AG04449 (cell line): ENCODE measurements at regions not wholly inside any gene's neighbourhood (a gene's known extent, or its start where the extent isn't known, plus 50 kb on each side); places are given as distances from the start of the nearest gene placed in this dataset.

Source experiments
- CTCF ChIA-PET: fragments of 350-600 bp; formaldehyde crosslinking; extraction: SDS; loops from one replicate; lab custom pipeline; 2021; ENCODE audit warnings: antibody characterized with exemption; lab: Yijun Ruan, JAX
- POLR2A ChIA-PET: fragments of 400-600, 350-600 bp; formaldehyde crosslinking; extraction: SDS; loops from one replicate; lab custom pipeline; 2020; ENCODE audit warnings: antibody characterized with exemption, inconsistent platforms; lab: Yijun Ruan, JAX
- DNase-seq: peaks from one replicate; pipeline ENCODE4 v3.0.0-alpha.2; 2010; ENCODE audit warnings: low read depth, low spot score
- H3K4me3 ChIP-seq: 2 replicates; pipeline ENCODE4 v1.5.1; 2011; ENCODE audit warnings: low read depth, mild to moderate bottlenecking, control low read depth, low read length
- TF ChIP-seq, protein P1 (sequence below): IDR thresholded peaks from one replicate; pipeline ENCODE4 v1.5.1; 2011; ENCODE audit warnings: mild to moderate bottlenecking, moderate library complexity, low read length, control low read depth, inconsistent platforms; ENCODE audit not compliant: insufficient read depth; ENCODE audit errors: missing control alignments

- POLR2A ChIA-PET: interaction anchor here (0.6 kb wide), 1 partner anchor 105 kb away, joined by 3 read pairs; no protein-coding TSS in a partner anchor
- CTCF ChIA-PET: interaction anchor here (1.8 kb wide), 1 partner anchor 13 kb away, joined by 4 read pairs; no protein-coding TSS in a partner anchor
- TF ChIP-seq, protein P1, sequence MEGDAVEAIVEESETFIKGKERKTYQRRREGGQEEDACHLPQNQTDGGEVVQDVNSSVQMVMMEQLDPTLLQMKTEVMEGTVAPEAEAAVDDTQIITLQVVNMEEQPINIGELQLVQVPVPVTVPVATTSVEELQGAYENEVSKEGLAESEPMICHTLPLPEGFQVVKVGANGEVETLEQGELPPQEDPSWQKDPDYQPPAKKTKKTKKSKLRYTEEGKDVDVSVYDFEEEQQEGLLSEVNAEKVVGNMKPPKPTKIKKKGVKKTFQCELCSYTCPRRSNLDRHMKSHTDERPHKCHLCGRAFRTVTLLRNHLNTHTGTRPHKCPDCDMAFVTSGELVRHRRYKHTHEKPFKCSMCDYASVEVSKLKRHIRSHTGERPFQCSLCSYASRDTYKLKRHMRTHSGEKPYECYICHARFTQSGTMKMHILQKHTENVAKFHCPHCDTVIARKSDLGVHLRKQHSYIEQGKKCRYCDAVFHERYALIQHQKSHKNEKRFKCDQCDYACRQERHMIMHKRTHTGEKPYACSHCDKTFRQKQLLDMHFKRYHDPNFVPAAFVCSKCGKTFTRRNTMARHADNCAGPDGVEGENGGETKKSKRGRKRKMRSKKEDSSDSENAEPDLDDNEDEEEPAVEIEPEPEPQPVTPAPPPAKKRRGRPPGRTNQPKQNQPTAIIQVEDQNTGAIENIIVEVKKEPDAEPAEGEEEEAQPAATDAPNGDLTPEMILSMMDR: no peak
- DNase-seq: no peak
- H3K4me3 ChIP-seq: no peak overlapping the region
These were observed 347.3 kb downstream of the ENC1 start for GRCh38 chr5:74293182-74293581.

GRCh38 chr5:74290634-74291241 lies 349.8 kb downstream of the ENC1 start:
- ChIA-PET POLR2A (no interaction called here), CTCF (interaction anchor here (1.2 kb wide), 1 partner anchor 15 kb away, joined by 3 read pairs; no protein-coding TSS in a partner anchor)
- TF ChIP-seq, protein P1: no peak
- DNase-seq: no peak
- H3K4me3 ChIP-seq: no peak overlapping the region

DNA sequence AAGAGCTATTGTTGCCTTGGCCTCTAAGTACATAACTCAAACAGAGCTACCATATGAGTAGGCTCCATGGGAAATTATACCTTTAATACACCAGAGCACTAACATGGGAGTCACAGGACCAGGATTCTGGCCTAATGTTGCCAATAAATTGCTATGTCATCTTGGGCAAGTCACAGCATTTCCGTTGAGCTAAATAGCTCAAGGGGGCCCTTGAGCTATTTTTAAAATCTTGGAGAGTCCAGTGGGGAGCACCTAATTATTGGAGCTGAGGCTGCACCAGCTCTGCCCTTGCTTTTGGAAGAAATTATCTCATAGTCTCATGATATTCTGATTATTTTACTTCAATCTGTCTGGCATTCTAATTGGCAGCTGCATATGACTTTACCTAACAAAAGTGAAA lies 350.8 kb downstream of the ENC1 start:
- TF ChIP-seq, protein P1: no peak
- CTCF ChIA-PET: interaction anchor here (1.3 kb wide), 2 partner anchors 21 to 351 kb away, joined by 3 to 4 read pairs; partner anchors contain the start of gene ENC1
- POLR2A ChIA-PET: interaction anchor here (0.5 kb wide), 1 partner anchor 351 kb away, joined by 3 read pairs; the partner anchor contains the start of gene ENC1
- DNase-seq: no peak
- no peak overlapping the region for H3K4me3 ChIP-seq

- ChIA-PET POLR2A (interaction anchor here (0.5 kb wide), 1 partner anchor 352 kb away, joined by 3 read pairs; the partner anchor contains the start of gene ENC1), CTCF (interaction anchor here (1.3 kb wide), 2 partner anchors 21 to 351 kb away, joined by 3 to 4 read pairs; partner anchors contain the start of gene ENC1)
- TF ChIP-seq, protein P1: no peak
- DNase-seq: no peak
- H3K4me3 ChIP-seq: no peak overlapping the region
These were observed 351.3 kb downstream of the ENC1 start for GRCh38 chr5:74289238-74289637.

DNA sequence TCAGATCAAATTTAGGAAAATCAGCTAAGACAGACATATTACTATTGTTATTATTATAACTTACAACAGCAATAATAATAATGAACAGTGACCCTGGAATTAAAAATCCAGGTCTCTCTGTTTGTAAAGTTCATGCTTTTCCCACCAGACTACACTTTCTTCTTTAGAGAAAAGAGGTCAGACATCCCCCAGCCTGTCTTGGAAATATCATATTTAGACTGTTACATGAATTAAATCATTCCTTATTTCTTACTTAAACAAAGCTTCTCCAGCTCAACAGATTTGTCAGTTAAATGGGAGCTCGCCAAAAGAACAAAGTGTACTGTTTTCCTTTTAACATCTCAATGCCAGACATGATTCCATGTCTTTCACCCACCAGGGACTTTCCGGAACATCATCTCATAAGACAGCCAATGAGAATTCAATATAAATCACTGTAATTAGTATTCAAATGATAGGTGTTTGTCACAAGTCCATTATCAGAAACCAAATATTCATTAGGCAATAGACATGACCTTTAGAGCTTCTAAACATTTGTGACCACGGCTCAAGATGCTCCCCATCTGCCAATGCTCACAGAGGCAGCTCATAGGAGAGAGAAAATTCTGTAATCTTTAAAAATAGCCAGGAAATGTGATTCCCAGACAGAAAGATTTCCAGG lies 351.9 kb downstream of the ENC1 start:
- POLR2A ChIA-PET: no interaction called here
- TF ChIP-seq, protein P1: no peak

DNA sequence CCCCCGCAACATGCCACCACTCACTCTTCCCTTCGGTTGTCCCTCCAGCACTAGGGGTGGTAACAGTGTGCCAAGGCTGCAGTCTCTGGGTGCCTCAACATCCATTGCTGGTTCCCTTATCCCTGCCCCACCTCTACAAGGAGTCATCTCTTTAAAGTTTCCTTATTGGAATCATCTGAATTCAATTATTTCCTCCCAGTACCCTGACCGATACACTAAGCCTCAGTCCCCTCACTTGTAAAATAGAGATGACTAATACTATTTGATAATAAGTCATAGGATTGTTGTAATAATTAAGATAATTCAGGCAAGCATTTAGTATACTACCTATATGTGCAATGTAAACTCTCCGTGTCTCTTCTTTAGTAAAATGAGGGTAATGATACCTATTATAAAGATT lies 352.5 kb downstream of the ENC1 start:
- ChIA-PET CTCF (no interaction called here), POLR2A (no interaction called here)
- DNase-seq: no peak
- TF ChIP-seq, protein P1: no peak
- no peak overlapping the region for H3K4me3 ChIP-seq

More for the DNA sequence above, 351.9 kb downstream of the ENC1 start:
- no peak overlapping the region for H3K4me3 ChIP-seq
- CTCF ChIA-PET: interaction anchor here (1.3 kb wide), 1 partner anchor 352 kb away, joined by 4 read pairs; the partner anchor contains the start of gene ENC1
- DNase-seq: no peak
